ENCODE measurements at regions not wholly inside any gene's neighbourhood (a gene's known extent, or its start where the extent isn't known, plus 50 kb on each side); places are given as distances from the start of the nearest gene placed in this dataset.

- peak; percentile 70 for DNase-seq (ENCODE audit: low spot score)
Observed at GRCh38 chr3:168888781-168889180, 774.7 kb downstream of the MECOM start.

DNA sequence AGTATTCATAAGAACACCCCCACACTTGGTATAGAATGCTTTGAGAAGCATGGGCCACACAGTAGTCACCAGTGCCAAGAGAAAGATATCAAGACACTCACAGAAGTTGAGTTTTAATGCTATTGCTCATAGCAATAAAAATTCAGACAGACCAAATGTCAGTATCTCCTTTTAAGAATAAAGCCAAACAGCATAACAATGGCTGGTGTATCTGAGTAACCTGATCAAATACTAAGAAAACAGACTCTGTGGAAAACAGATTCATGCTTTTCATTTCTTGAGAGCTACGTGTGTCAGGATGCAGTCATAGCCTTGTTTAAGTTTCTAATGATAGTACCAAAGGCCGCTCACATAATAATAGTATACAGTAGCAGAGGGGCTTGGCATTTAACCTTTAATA is 778.5 kb downstream of the MECOM start:
- DNase-seq (ENCODE audit: low spot score), result peak; percentile 72

- DNase-seq (ENCODE audit: low spot score), result peak; percentile 91
Observed at GRCh38 chr3:168884353-168884903, 779.1 kb downstream of the MECOM start.

DNA sequence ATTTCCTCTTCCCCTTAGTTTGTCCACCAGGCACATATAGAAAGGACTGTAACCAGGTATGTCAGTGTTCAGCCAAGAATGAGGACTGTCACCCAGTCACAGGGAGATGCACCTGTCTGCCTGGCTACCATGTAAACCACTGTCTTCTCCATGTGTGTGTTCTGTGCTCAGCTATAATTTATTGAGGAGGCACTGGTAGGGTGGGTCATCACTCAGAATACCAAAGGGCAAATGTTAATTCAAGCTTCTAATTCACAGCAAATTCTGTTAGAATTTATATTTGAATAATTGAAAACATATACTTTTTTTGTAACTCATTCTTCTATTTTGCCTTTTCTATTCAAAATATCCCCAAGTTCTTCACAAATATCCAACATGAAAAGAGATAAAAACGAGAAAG is 780.4 kb downstream of the MECOM start:
- no peak for DNase-seq (ENCODE audit: low spot score)

DNA sequence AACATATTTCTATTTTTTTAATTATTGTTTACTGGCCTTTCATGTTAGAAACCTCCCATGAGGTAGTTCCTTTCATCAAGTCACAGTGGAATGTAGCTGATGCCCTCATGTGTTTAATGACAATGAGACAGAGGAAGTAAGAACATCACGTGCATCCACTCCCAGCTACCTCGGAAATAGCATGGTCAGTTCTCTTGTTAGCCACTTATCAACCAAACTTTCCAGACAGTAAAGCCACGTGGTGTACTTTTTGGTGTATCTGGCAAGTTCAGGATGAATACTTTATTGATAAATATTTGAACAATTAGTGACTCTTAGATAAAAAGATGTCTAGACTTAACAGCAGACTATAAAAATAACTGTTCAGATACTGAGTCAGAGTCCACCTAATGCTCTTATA is 781.7 kb downstream of the MECOM start:
- DNase-seq (ENCODE audit: low spot score), result peak; percentile 64

GRCh38 chr3:168878655-168879054 is 782.9 kb upstream of the GOLIM4 start:
- DNase-seq (ENCODE audit: low spot score), result peak; percentile 69

GRCh38 chr3:168877899-168878298 is 782.2 kb upstream of the GOLIM4 start:
- peak; percentile 46 for DNase-seq (ENCODE audit: low spot score)

DNA sequence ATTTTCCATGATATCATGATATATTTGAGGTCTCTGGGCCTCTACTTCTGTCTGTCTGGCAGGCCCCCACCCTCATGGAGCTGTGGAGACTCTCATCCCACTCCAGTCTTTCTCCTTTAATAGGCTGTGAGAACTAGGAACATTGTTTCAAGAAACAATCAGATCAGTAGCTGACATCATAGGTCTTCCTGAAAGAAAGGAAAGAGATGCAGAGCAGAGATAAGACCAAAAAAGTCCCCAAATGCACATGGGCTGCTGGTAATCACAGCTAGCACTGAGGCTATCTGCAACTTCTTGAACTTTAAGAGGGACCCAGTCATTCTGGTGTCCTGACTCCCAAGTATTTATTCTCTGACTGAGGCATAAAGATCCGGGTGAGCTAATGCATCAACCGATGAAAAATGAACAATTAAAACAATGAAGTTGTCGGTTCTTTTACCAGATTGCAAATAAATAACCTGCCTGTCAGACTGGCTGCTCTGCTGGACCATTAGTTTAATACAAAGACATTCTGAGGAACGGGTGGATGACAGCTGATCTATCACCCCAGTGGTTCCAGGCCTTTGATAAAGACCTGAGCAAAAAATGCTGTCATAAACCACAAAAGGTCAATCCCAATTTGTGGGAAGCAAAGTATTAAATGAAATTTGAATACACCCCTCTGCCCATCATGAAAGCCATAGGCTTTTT is 780.8 kb upstream of the GOLIM4 start:
- peak; percentile 69 for DNase-seq (ENCODE audit: low spot score)

DNA sequence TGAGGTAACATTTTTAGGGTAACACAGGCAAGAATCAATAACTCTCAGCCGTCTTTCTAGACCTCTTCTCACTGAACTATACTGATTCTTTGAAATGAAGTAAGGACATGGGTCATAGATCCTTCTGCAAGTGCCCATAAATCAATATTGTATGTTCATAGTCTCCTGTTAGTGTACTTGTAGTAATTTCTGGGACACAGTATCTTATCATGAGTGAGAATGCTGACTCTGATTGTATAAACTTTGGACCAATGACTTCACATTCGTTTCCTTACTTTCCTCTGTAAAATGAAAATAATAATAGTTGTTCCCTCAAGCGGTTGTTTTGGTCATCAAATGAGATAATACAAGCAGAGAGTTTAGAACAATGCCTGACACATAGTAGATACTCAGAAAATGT is 777.1 kb upstream of the GOLIM4 start:
- no peak for DNase-seq (ENCODE audit: low spot score)

- DNase-seq (ENCODE audit: low spot score), result peak; percentile 62
Observed at GRCh38 chr3:168870892-168871291, 775.2 kb upstream of the GOLIM4 start.

- peak; percentile 55 for DNase-seq (ENCODE audit: low spot score)
Observed at GRCh38 chr3:168865022-168865551, 769.4 kb upstream of the GOLIM4 start.

GRCh38 chr3:168864107-168865021 is 768.6 kb upstream of the GOLIM4 start:
- peak; percentile 60 for DNase-seq (ENCODE audit: low spot score)

DNA sequence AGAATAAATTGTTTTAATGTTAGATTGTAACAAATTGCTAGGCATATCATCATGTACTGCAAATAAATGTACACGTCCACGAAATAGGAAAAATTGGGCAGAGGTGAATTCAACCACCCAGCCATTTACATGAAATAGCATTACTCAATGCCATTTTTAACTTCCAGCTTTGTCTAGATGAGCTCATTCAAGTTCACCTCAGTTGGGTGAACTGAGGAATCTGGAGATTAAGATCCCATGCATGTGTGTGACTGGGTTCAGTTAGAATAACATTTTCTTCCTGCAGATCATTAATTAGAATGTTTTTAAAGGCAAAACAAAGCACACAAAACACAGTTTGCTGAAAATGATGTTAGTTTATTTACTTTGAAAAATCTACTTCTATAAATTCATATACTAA is 767.8 kb upstream of the GOLIM4 start:
- peak; percentile 88 for DNase-seq (ENCODE audit: low spot score)

GRCh38 chr3:168862466-168862865 is 766.7 kb upstream of the GOLIM4 start:
- DNase-seq (ENCODE audit: low spot score), result peak; percentile 63

DNA sequence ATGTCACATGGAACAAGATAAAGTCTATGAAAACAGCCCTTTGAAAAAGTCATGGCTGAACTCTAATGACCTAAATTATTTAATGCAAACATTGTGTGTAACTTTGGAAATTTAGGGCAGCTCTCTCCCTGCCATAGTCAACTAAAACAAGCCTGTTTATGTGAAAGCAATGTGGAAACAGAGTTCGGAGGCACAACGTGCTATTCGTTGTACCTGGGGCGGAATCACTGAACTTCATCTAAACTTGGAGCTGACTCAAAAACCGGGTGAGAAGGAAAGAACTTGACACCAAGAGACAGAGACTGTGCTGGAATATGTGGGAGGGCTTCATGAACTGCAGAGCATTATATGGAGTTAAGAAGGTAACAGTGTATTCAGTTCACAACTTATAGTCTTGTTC is 764.9 kb upstream of the GOLIM4 start:
- no peak for DNase-seq (ENCODE audit: low spot score)

DNA sequence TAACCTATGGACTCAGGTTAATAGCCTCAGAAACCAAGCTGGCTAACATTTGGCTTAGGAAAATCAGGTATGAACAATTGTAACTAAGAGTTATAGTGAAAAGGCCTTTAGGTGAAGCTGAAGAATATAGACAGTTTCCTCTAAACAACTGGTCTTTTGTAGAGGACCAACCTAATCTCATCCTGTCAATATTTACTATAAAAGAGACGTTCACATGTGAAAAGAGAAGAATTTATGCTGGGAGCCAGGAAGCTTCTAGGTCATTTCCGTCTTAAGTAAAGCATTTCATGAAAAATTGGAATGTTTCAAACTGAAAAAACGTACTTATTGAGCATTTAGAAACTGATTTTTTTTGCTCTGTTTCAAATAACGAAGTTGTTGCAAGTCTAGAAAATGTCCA is 764.3 kb upstream of the GOLIM4 start:
- no peak for DNase-seq (ENCODE audit: low spot score)

DNA sequence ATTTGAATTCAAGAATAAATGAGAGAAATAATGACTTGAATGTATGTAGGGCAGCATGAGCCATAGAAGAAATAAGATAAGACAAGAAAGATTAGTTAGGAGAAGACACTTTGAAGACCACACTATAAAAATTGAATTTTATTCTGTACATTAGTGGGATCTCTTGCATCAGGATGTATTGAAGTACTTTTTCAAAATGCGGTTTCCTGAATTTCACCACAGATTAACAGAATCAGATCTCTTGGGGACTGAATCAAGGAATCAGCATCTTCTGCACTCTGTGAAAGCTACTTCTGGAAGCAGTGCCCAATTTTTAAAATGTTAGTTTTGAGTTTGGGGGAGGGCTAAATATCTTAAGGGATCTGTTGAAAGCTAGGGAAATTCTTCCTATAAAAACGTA is 763.9 kb upstream of the GOLIM4 start:
- DNase-seq (ENCODE audit: low spot score), result no peak

- peak; percentile 25 for DNase-seq (ENCODE audit: low spot score)
Observed at GRCh38 chr3:168859143-168859542, 763.4 kb upstream of the GOLIM4 start.

GRCh38 chr3:168858327-168858726 is 762.6 kb upstream of the GOLIM4 start:
- DNase-seq (ENCODE audit: low spot score), result no peak

DNA sequence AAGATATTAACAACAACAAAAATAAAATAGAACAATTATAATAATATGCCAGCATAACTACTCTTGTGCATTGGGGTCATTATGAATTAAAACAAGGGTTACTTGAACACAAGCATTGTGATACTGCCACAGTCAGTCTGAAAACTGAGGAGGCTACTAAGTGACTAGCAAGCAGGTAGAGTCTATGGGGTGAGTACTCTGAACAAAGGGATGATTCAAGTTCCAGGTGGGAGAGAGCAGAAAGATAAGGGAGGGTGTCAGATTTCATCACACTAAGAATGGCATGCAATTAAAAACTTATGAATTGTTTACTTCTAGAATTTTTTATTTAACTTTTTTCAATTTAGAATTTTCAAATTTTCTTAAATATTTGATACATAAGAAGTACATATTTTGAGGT is 754.4 kb upstream of the GOLIM4 start:
- no peak for DNase-seq (ENCODE audit: low spot score)

- DNase-seq (ENCODE audit: low spot score), result peak; percentile 48
Observed at GRCh38 chr3:168847291-168847883, 751.7 kb upstream of the GOLIM4 start.

- no peak for DNase-seq (ENCODE audit: low spot score)
Observed at GRCh38 chr3:168844894-168845482, 749.3 kb upstream of the GOLIM4 start.
